ENCODE measurements at regions not wholly inside any gene's neighbourhood (a gene's known extent, or its start where the extent isn't known, plus 50 kb on each side); places are given as distances from the start of the nearest gene placed in this dataset.

DNA sequence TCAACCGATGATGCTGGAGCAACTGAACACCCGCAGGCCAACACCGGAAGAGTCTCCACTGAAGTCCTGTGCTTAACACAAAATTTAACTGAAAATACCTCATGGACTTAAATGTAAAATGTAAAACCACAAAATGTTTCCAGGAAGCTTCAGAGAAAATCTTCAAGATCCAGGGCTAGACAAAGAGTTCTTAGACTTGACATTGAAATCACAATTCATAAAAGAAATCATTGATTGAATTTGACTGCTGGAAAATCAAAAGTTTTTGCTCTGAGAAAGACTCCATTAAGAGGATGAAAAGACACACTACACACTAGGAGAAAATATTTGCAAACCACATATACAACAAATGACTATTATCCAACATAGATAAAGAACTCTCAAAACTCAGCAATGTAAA is 234.7 kb upstream of the PPP2R2D start:
- TF ChIP-seq, protein P1, sequence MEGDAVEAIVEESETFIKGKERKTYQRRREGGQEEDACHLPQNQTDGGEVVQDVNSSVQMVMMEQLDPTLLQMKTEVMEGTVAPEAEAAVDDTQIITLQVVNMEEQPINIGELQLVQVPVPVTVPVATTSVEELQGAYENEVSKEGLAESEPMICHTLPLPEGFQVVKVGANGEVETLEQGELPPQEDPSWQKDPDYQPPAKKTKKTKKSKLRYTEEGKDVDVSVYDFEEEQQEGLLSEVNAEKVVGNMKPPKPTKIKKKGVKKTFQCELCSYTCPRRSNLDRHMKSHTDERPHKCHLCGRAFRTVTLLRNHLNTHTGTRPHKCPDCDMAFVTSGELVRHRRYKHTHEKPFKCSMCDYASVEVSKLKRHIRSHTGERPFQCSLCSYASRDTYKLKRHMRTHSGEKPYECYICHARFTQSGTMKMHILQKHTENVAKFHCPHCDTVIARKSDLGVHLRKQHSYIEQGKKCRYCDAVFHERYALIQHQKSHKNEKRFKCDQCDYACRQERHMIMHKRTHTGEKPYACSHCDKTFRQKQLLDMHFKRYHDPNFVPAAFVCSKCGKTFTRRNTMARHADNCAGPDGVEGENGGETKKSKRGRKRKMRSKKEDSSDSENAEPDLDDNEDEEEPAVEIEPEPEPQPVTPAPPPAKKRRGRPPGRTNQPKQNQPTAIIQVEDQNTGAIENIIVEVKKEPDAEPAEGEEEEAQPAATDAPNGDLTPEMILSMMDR (IDR thresholded peaks at IDR 0.05): no peak
- no peak for TF ChIP-seq POLR2A (IDR thresholded peaks at IDR 0.05)

All from body of pancreas (tissue), 4 donors.